Endothelial cell of umbilical vein (primary cell): ENCODE measurements at regions not wholly inside any gene's neighbourhood (a gene's known extent, or its start where the extent isn't known, plus 50 kb on each side); places are given as distances from the start of the nearest gene placed in this dataset.
"Not testable (repeated sequence)": the region's sequence is repeated elsewhere in the genome, so short reads cannot be mapped to it uniquely, and the experiment has no call there.

Source experiments
- BruUV-seq: library from RNA; stranded (reverse); fragments of 400-500 nt; replicated peaks from 2 replicates; lab custom pipeline; 2021; lab: Mats Ljungman, UMichigan
- CTCF ChIA-PET: fragments of 300-600, 350-600 bp; sonication (Branson Sonifier 250); formaldehyde crosslinking; loops from one replicate; lab custom pipeline; 2021; ENCODE audit warnings: antibody characterized with exemption, inconsistent platforms; lab: Charles Lee
- POLR2A ChIA-PET: fragments of 300-600, 350-600 bp; sonication (Branson Sonifier 250); formaldehyde crosslinking; loops from one replicate; lab custom pipeline; 2021; ENCODE audit warnings: antibody characterized with exemption, inconsistent platforms; lab: Charles Lee
- DNase-seq: peaks from one replicate; pipeline ENCODE4 v3.0.0-alpha.2; 2011; ENCODE audit warnings: low read depth, low spot score
- FAIRE-seq: peaks from 2 replicates; lab custom pipeline; 2011; peaks lifted over from hg19 to GRCh38; lab: Jason Lieb, UNC
- H2AFZ ChIP-seq: 2 replicates; pipeline ENCODE4 v1.6.0; 2012; ENCODE audit warnings: low read depth, low read length, control low read depth, inconsistent platforms
- H3K27ac ChIP-seq: 2 replicates; pipeline ENCODE4 v1.5.1; 2011; ENCODE audit warnings: low read depth, mild to moderate bottlenecking, control low read depth, low read length, moderate library complexity; ENCODE audit not compliant: insufficient read depth
- H3K27me3 ChIP-seq, 2 experiments: 2 replicates each; pipeline versions ENCODE4 v1.6.0 to v1.6.1; 2011; ENCODE audit warnings: low read length in 2 of 2, mixed read lengths in 1 of 2; ENCODE audit not compliant: control insufficient read depth in 2 of 2, insufficient read depth in 2 of 2
- H3K36me3 ChIP-seq, 2 experiments: 2 replicates in 1 of 2; 3 replicates in 1 of 2; pipeline ENCODE4 v1.5.1; 2011; ENCODE audit warnings: low read length in 2 of 2, mild to moderate bottlenecking in 1 of 2, moderate library complexity in 1 of 2; ENCODE audit not compliant: control insufficient read depth in 2 of 2, insufficient read depth in 2 of 2; ENCODE audit errors: extremely low read depth in 1 of 2
- H3K4me1 ChIP-seq: 3 replicates; pipeline ENCODE4 v1.5.1; 2011; ENCODE audit warnings: mild to moderate bottlenecking, low read length; ENCODE audit not compliant: control insufficient read depth, insufficient read depth; ENCODE audit errors: extremely low read depth
- H3K4me2 ChIP-seq: 2 replicates; pipeline ENCODE4 v1.6.1; 2011; ENCODE audit warnings: low read length, control low read depth, mixed read lengths; ENCODE audit not compliant: insufficient read depth
- H3K4me3 ChIP-seq, 3 experiments: fragments of 200-600 bp in 1 of 3; sonication (generic), shearing (Covaris generic) in 1 of 3; replicated peaks in 1 of 3; 2 replicates each; pipeline ENCODE4 v1.5.1; 2011 to 2016; ENCODE audit warnings: control low read depth in 3 of 3, low read length in 3 of 3, mild to moderate bottlenecking in 2 of 3, inconsistent platforms in 1 of 3, low read depth in 1 of 3, moderate library complexity in 1 of 3; ENCODE audit not compliant: insufficient read depth in 1 of 3
- H3K79me2 ChIP-seq: 2 replicates; pipeline ENCODE4 v1.6.0; 2012; ENCODE audit warnings: low read length, inconsistent platforms; ENCODE audit not compliant: control insufficient read depth, insufficient read depth
- H3K9ac ChIP-seq: replicated peaks from 2 replicates; pipeline ENCODE3; 2011; ENCODE audit warnings: low read length, control low read depth; ENCODE audit not compliant: insufficient read depth; ENCODE audit errors: extremely low read depth
- H3K9me1 ChIP-seq: replicated peaks from 3 replicates; pipeline ENCODE4 v1.6.0; 2011; ENCODE audit warnings: mild to moderate bottlenecking, low read length; ENCODE audit not compliant: control insufficient read depth, insufficient read depth; ENCODE audit errors: extremely low read depth
- H3K9me3 ChIP-seq: replicated peaks from 2 replicates; pipeline ENCODE4 v1.5.1; 2012; ENCODE audit warnings: low read length, inconsistent platforms; ENCODE audit not compliant: control insufficient read depth, insufficient read depth
- H4K20me1 ChIP-seq: replicated peaks from 2 replicates; pipeline ENCODE3; 2011; ENCODE audit warnings: mild to moderate bottlenecking, low read length; ENCODE audit not compliant: control insufficient read depth, insufficient read depth; ENCODE audit errors: extremely low read depth
- CTCF ChIP-seq, 2 donors: IDR thresholded peaks; 1 replicate in 1 of 2; 2 replicates in 1 of 2; pipeline ENCODE4 v1.5.1; 2011; ENCODE audit warnings: low read length in 2 of 2, mild to moderate bottlenecking in 2 of 2, moderate library complexity in 2 of 2, control low read depth in 1 of 2, inconsistent platforms in 1 of 2, low read depth in 1 of 2; ENCODE audit not compliant: insufficient read depth in 1 of 2; ENCODE audit errors: extremely low read depth in 1 of 2
- EZH2 ChIP-seq: IDR thresholded peaks from 2 replicates; pipeline ENCODE4 v1.6.1; 2012; ENCODE audit warnings: borderline replicate concordance, low read depth, mild to moderate bottlenecking, moderate library complexity, low read length, inconsistent platforms; ENCODE audit not compliant: severe bottlenecking
- FOS ChIP-seq: IDR thresholded peaks from 2 replicates; pipeline ENCODE4 v1.6.1; 2011; ENCODE audit warnings: mild to moderate bottlenecking, low read length, moderate library complexity, borderline replicate concordance; ENCODE audit not compliant: insufficient read depth
- MAX ChIP-seq: IDR thresholded peaks from 2 replicates; pipeline ENCODE4 v1.6.1; 2011; ENCODE audit not compliant: insufficient read depth, insufficient read length
- POLR2A ChIP-seq: IDR thresholded peaks from 2 replicates; pipeline ENCODE4 v1.6.1; 2012; ENCODE audit warnings: low read depth, mild to moderate bottlenecking, control low read depth, low read length
- POLR2AphosphoS5 ChIP-seq: IDR thresholded peaks from 2 replicates; pipeline ENCODE4 v1.6.1; 2012; ENCODE audit warnings: low read depth, mild to moderate bottlenecking, control low read depth, low read length, moderate library complexity; ENCODE audit not compliant: insufficient read depth
- dilution Hi-C: fragments of 300-500 bp; cut with MboI; formaldehyde crosslinking; loops from one replicate; pipeline ENCODE4 v1.15.0; 2019; ENCODE audit warnings: low sequenced_read_pairs; ENCODE audit not compliant: extremely low pct_ligation_motif_present
- intact Hi-C: fragments of 100-400 bp; cut with micrococcal nuclease; formaldehyde crosslinking; loops from one replicate; pipeline ENCODE4 v1.10.0; 2022

GRCh38 chr1:67612788-67613241, 72.2 kb upstream of the GADD45A start:
- peak; percentile 50 for DNase-seq
- H3K4me1 ChIP-seq, result peaks cover 16% of the 10 kb centered on the region
- no peaks in the 10 kb centered on the region for H3K36me3 ChIP-seq
- H3K4me2 ChIP-seq, result peak overlapping the region; percentile 20
- H3K27ac ChIP-seq, result no peak overlapping the region
- POLR2A ChIA-PET, result no interaction called here
- H3K27me3 ChIP-seq, result no peaks in the 10 kb centered on the region
- no peak overlapping the region for H3K4me3 ChIP-seq
- H3K9ac ChIP-seq, result no peak overlapping the region
- H3K9me3 ChIP-seq, result no peaks in the 10 kb centered on the region
- dilution Hi-C loops, result no loop called here
- CTCF ChIA-PET, result interaction anchor here (1.6 kb wide), 1 partner anchor 35 kb away, joined by 3 read pairs; no protein-coding TSS in a partner anchor
- no peak overlapping the region for H2AFZ ChIP-seq
- TF ChIP-seq FOS, result no peak
- no peak for TF ChIP-seq CTCF (IDR thresholded peaks at IDR 0.05; ENCODE audit: extremely low read depth in 1 of 2, insufficient read depth in 1 of 2, low read depth in 1 of 2, low read length in 2 of 2)
- peak; percentile 30 for TF ChIP-seq POLR2AphosphoS5
- no peak for TF ChIP-seq POLR2A
- TF ChIP-seq EZH2, result no peak
- no peak for TF ChIP-seq MAX
- peak; percentile 86 for FAIRE-seq
- BruUV-seq, result no TSS peak
- intact Hi-C loops, result loop anchor here (2.0 kb wide), 1 partner anchor 14 kb away; no protein-coding TSS in a partner anchor
- H4K20me1 ChIP-seq, result no peaks in the 10 kb centered on the region
- H3K79me2 ChIP-seq, result no peaks in the 10 kb centered on the region
- H3K9me1 ChIP-seq, result no peaks in the 10 kb centered on the region

- H3K4me2 ChIP-seq, H3K36me3 ChIP-seq, H4K20me1 ChIP-seq, H2AFZ ChIP-seq, DNase-seq, H3K4me3 ChIP-seq, POLR2A ChIA-PET, dilution Hi-C loops, BruUV-seq, H3K27me3 ChIP-seq, H3K9me1 ChIP-seq, H3K9ac ChIP-seq, H3K79me2 ChIP-seq, H3K9me3 ChIP-seq, FAIRE-seq, H3K27ac ChIP-seq: not testable (repeated sequence)
- intact Hi-C loops, result loop anchor here (2.0 kb wide), 1 partner anchor 13 kb away; no protein-coding TSS in a partner anchor
- peaks cover 23% of the 10 kb centered on the region for H3K4me1 ChIP-seq
- CTCF ChIA-PET, result interaction anchor here (0.8 to 1.6 kb wide), 3 partner anchors 34 to 78 kb away, joined by 3 to 5 read pairs (median 3); no protein-coding TSS in a partner anchor
These were observed 71.5 kb upstream of the GADD45A start for GRCh38 chr1:67613479-67613878.
